ENCODE measurements at regions not wholly inside any gene's neighbourhood (a gene's known extent, or its start where the extent isn't known, plus 50 kb on each side); places are given as distances from the start of the nearest gene placed in this dataset.

- DNase-seq (ENCODE audit: low spot score) = no peak
These were observed 78.0 kb upstream of the MGAT5 start for GRCh38 chr2:134175834-134176233.

GRCh38 chr2:134177351-134177931 lies 76.4 kb upstream of the MGAT5 start:
- DNase-seq (ENCODE audit: low spot score) = no peak

- DNase-seq (ENCODE audit: low spot score) = peak; percentile 33
These were observed 75.6 kb upstream of the MGAT5 start for GRCh38 chr2:134178138-134178877.

- DNase-seq (ENCODE audit: low spot score) = no peak
These were observed 72.7 kb upstream of the MGAT5 start for GRCh38 chr2:134181219-134181618.

- no peak for DNase-seq (ENCODE audit: low spot score)
These were observed 70.2 kb upstream of the MGAT5 start for GRCh38 chr2:134183679-134184078.

GRCh38 chr2:134185639-134186038 lies 68.2 kb upstream of the MGAT5 start:
- DNase-seq (ENCODE audit: low spot score) = no peak

GRCh38 chr2:134189009-134189720 lies 64.7 kb upstream of the MGAT5 start:
- peak; percentile 68 for DNase-seq (ENCODE audit: low spot score)

GRCh38 chr2:134190062-134190806 lies 63.6 kb upstream of the MGAT5 start:
- DNase-seq (ENCODE audit: low spot score) = no peak

- DNase-seq (ENCODE audit: low spot score) = no peak
These were observed 63.1 kb upstream of the MGAT5 start for GRCh38 chr2:134190807-134191203.

- DNase-seq (ENCODE audit: low spot score) = no peak
These were observed 62.0 kb upstream of the MGAT5 start for GRCh38 chr2:134191835-134192234.

- DNase-seq (ENCODE audit: low spot score) = no peak
These were observed 60.9 kb upstream of the MGAT5 start for GRCh38 chr2:134193006-134193405.

GRCh38 chr2:134194519-134194918 lies 59.4 kb upstream of the MGAT5 start:
- no peak for DNase-seq (ENCODE audit: low spot score)

- DNase-seq (ENCODE audit: low spot score) = no peak
These were observed 58.5 kb upstream of the MGAT5 start for GRCh38 chr2:134195341-134195740.

- no peak for DNase-seq (ENCODE audit: low spot score)
These were observed 56.4 kb upstream of the MGAT5 start for GRCh38 chr2:134197445-134197844.

GRCh38 chr2:134198006-134198634 lies 55.8 kb upstream of the MGAT5 start:
- DNase-seq (ENCODE audit: low spot score) = no peak

GRCh38 chr2:134199123-134199522 lies 54.7 kb upstream of the MGAT5 start:
- DNase-seq (ENCODE audit: low spot score) = no peak

GRCh38 chr2:134200036-134200618 lies 53.7 kb upstream of the MGAT5 start:
- DNase-seq (ENCODE audit: low spot score) = no peak

- no peak for DNase-seq (ENCODE audit: low spot score)
These were observed 52.3 kb upstream of the MGAT5 start for GRCh38 chr2:134201533-134201932.

GRCh38 chr2:134202371-134202770 lies 51.5 kb upstream of the MGAT5 start:
- peak; percentile 26 for DNase-seq (ENCODE audit: low spot score)

- DNase-seq (ENCODE audit: low spot score) = no peak
These were observed 50.7 kb upstream of the MGAT5 start for GRCh38 chr2:134203175-134203574.

Measured in GM03348 (cell line).